ENCODE measurements at regions not wholly inside any gene's neighbourhood (a gene's known extent, or its start where the extent isn't known, plus 50 kb on each side); places are given as distances from the start of the nearest gene placed in this dataset.

- peaks cover 2% of the 10 kb centered on the region for H3K4me1 Mint-ChIP-seq (ENCODE audit: low read depth)
These were observed 153.7 kb upstream of the C1orf174 start for GRCh38 chr1:4053774-4054173.

GRCh38 chr1:4055294-4055967, 155.4 kb upstream of the C1orf174 start:
- no peaks in the 10 kb centered on the region for H3K36me3 Mint-ChIP-seq (ENCODE audit: insufficient read depth)
- H3K4me1 Mint-ChIP-seq (ENCODE audit: low read depth), result no peaks in the 10 kb centered on the region
- H3K27me3 Mint-ChIP-seq (ENCODE audit: low read depth), result peaks cover 9% of the 10 kb centered on the region
- no peak overlapping the region for H3K4me3 Mint-ChIP-seq
- ATAC-seq (no peak), DNase-seq (no peak)
- H3K9me3 Mint-ChIP-seq, result no peaks in the 10 kb centered on the region

More at GRCh38 chr1:4053774-4054173, 153.7 kb upstream of the C1orf174 start:
- Mint-ChIP-seq H3K9me3 (no peaks in the 10 kb centered on the region), H3K36me3 (ENCODE audit: insufficient read depth) (no peaks in the 10 kb centered on the region), H3K4me3 (no peak overlapping the region), H3K27me3 (ENCODE audit: low read depth) (peaks cover 9% of the 10 kb centered on the region)
- ATAC-seq (no peak), DNase-seq (no peak)

GRCh38 chr1:4056422-4056821, 156.3 kb upstream of the C1orf174 start:
- Mint-ChIP-seq H3K4me1 (ENCODE audit: low read depth) (no peaks in the 10 kb centered on the region), H3K4me3 (no peak overlapping the region), H3K9me3 (no peaks in the 10 kb centered on the region), H3K27me3 (ENCODE audit: low read depth) (peaks cover 9% of the 10 kb centered on the region), H3K36me3 (ENCODE audit: insufficient read depth) (no peaks in the 10 kb centered on the region)
- ATAC-seq (no peak), DNase-seq (no peak)

GRCh38 chr1:4056989-4057388, 156.9 kb upstream of the C1orf174 start:
- no peak for DNase-seq
- no peaks in the 10 kb centered on the region for H3K4me1 Mint-ChIP-seq (ENCODE audit: low read depth)
- peaks cover 9% of the 10 kb centered on the region for H3K27me3 Mint-ChIP-seq (ENCODE audit: low read depth)
- no peaks in the 10 kb centered on the region for H3K9me3 Mint-ChIP-seq
- no peak for ATAC-seq
- H3K4me3 Mint-ChIP-seq, result no peak overlapping the region
- no peaks in the 10 kb centered on the region for H3K36me3 Mint-ChIP-seq (ENCODE audit: insufficient read depth)

- Mint-ChIP-seq H3K4me3 (no peak overlapping the region), H3K36me3 (ENCODE audit: insufficient read depth) (no peaks in the 10 kb centered on the region), H3K9me3 (no peaks in the 10 kb centered on the region), H3K27me3 (ENCODE audit: low read depth) (peaks cover 9% of the 10 kb centered on the region), H3K4me1 (ENCODE audit: low read depth) (no peaks in the 10 kb centered on the region)
- ATAC-seq (no peak), DNase-seq (no peak)
These were observed 157.5 kb upstream of the C1orf174 start for GRCh38 chr1:4057603-4058002.

GRCh38 chr1:4058122-4058521, 158.1 kb upstream of the C1orf174 start:
- ATAC-seq (no peak), DNase-seq (no peak)
- H3K27me3 Mint-ChIP-seq (ENCODE audit: low read depth), result peaks cover 8% of the 10 kb centered on the region
- H3K36me3 Mint-ChIP-seq (ENCODE audit: insufficient read depth), result no peaks in the 10 kb centered on the region
- no peaks in the 10 kb centered on the region for H3K9me3 Mint-ChIP-seq
- no peak overlapping the region for H3K4me3 Mint-ChIP-seq
- no peaks in the 10 kb centered on the region for H3K4me1 Mint-ChIP-seq (ENCODE audit: low read depth)

GRCh38 chr1:4058706-4059105, 158.6 kb upstream of the C1orf174 start:
- no peaks in the 10 kb centered on the region for H3K4me1 Mint-ChIP-seq (ENCODE audit: low read depth)
- peaks cover 5% of the 10 kb centered on the region for H3K27me3 Mint-ChIP-seq (ENCODE audit: low read depth)
- DNase-seq (no peak), ATAC-seq (no peak)
- no peak overlapping the region for H3K4me3 Mint-ChIP-seq
- no peaks in the 10 kb centered on the region for H3K9me3 Mint-ChIP-seq
- no peaks in the 10 kb centered on the region for H3K36me3 Mint-ChIP-seq (ENCODE audit: insufficient read depth)

GRCh38 chr1:4059270-4059669, 159.2 kb upstream of the C1orf174 start:
- DNase-seq (no peak), ATAC-seq (no peak)
- H3K36me3 Mint-ChIP-seq (ENCODE audit: insufficient read depth), result no peaks in the 10 kb centered on the region
- H3K27me3 Mint-ChIP-seq (ENCODE audit: low read depth), result peaks cover 3% of the 10 kb centered on the region
- H3K9me3 Mint-ChIP-seq, result no peaks in the 10 kb centered on the region
- no peaks in the 10 kb centered on the region for H3K4me1 Mint-ChIP-seq (ENCODE audit: low read depth)
- no peak overlapping the region for H3K4me3 Mint-ChIP-seq

GRCh38 chr1:4060850-4061249, 160.8 kb upstream of the C1orf174 start:
- H3K27me3 Mint-ChIP-seq (ENCODE audit: low read depth), result no peaks in the 10 kb centered on the region
- no peaks in the 10 kb centered on the region for H3K36me3 Mint-ChIP-seq (ENCODE audit: insufficient read depth)
- no peaks in the 10 kb centered on the region for H3K4me1 Mint-ChIP-seq (ENCODE audit: low read depth)
- no peaks in the 10 kb centered on the region for H3K9me3 Mint-ChIP-seq
- ATAC-seq, result no peak
- H3K4me3 Mint-ChIP-seq, result no peak overlapping the region
- DNase-seq, result no peak

- no peaks in the 10 kb centered on the region for H3K36me3 Mint-ChIP-seq (ENCODE audit: insufficient read depth)
- H3K27me3 Mint-ChIP-seq (ENCODE audit: low read depth), result no peaks in the 10 kb centered on the region
- H3K4me1 Mint-ChIP-seq (ENCODE audit: low read depth), result no peaks in the 10 kb centered on the region
- no peaks in the 10 kb centered on the region for H3K9me3 Mint-ChIP-seq
- DNase-seq (no peak), ATAC-seq (no peak)
- H3K4me3 Mint-ChIP-seq, result no peak overlapping the region
These were observed 161.5 kb upstream of the C1orf174 start for GRCh38 chr1:4061521-4062031.

- H3K9me3 Mint-ChIP-seq, result no peaks in the 10 kb centered on the region
- ATAC-seq (no peak), DNase-seq (no peak)
- H3K4me1 Mint-ChIP-seq (ENCODE audit: low read depth), result no peaks in the 10 kb centered on the region
- H3K4me3 Mint-ChIP-seq, result no peak overlapping the region
- no peaks in the 10 kb centered on the region for H3K36me3 Mint-ChIP-seq (ENCODE audit: insufficient read depth)
- H3K27me3 Mint-ChIP-seq (ENCODE audit: low read depth), result no peaks in the 10 kb centered on the region
These were observed 162.0 kb upstream of the C1orf174 start for GRCh38 chr1:4062041-4062440.

- H3K4me3 Mint-ChIP-seq, result no peak overlapping the region
- H3K4me1 Mint-ChIP-seq (ENCODE audit: low read depth), result no peaks in the 10 kb centered on the region
- no peaks in the 10 kb centered on the region for H3K27me3 Mint-ChIP-seq (ENCODE audit: low read depth)
- DNase-seq (no peak), ATAC-seq (no peak)
- H3K9me3 Mint-ChIP-seq, result no peaks in the 10 kb centered on the region
- H3K36me3 Mint-ChIP-seq (ENCODE audit: insufficient read depth), result no peaks in the 10 kb centered on the region
These were observed 162.5 kb upstream of the C1orf174 start for GRCh38 chr1:4062560-4062959.

- H3K27me3 Mint-ChIP-seq (ENCODE audit: low read depth), result no peaks in the 10 kb centered on the region
- H3K9me3 Mint-ChIP-seq, result no peaks in the 10 kb centered on the region
- ATAC-seq, result no peak
- no peaks in the 10 kb centered on the region for H3K36me3 Mint-ChIP-seq (ENCODE audit: insufficient read depth)
- H3K4me1 Mint-ChIP-seq (ENCODE audit: low read depth), result no peaks in the 10 kb centered on the region
- no peak for DNase-seq
- H3K4me3 Mint-ChIP-seq, result no peak overlapping the region
These were observed 162.9 kb upstream of the C1orf174 start for GRCh38 chr1:4062992-4063391.

- Mint-ChIP-seq H3K4me1 (ENCODE audit: low read depth) (no peaks in the 10 kb centered on the region), H3K36me3 (ENCODE audit: insufficient read depth) (no peaks in the 10 kb centered on the region), H3K9me3 (no peaks in the 10 kb centered on the region), H3K4me3 (no peak overlapping the region), H3K27me3 (ENCODE audit: low read depth) (no peaks in the 10 kb centered on the region)
- ATAC-seq, result no peak
- no peak for DNase-seq
These were observed 163.4 kb upstream of the C1orf174 start for GRCh38 chr1:4063516-4063915.

- no peaks in the 10 kb centered on the region for H3K4me1 Mint-ChIP-seq (ENCODE audit: low read depth)
- no peaks in the 10 kb centered on the region for H3K9me3 Mint-ChIP-seq
- ATAC-seq (no peak), DNase-seq (no peak)
- no peak overlapping the region for H3K4me3 Mint-ChIP-seq
- H3K27me3 Mint-ChIP-seq (ENCODE audit: low read depth), result no peaks in the 10 kb centered on the region
- H3K36me3 Mint-ChIP-seq (ENCODE audit: insufficient read depth), result no peaks in the 10 kb centered on the region
These were observed 164.2 kb upstream of the C1orf174 start for GRCh38 chr1:4064150-4064889.
